ENCODE measurements at regions not wholly inside any gene's neighbourhood (a gene's known extent, or its start where the extent isn't known, plus 50 kb on each side); places are given as distances from the start of the nearest gene placed in this dataset.

DNA sequence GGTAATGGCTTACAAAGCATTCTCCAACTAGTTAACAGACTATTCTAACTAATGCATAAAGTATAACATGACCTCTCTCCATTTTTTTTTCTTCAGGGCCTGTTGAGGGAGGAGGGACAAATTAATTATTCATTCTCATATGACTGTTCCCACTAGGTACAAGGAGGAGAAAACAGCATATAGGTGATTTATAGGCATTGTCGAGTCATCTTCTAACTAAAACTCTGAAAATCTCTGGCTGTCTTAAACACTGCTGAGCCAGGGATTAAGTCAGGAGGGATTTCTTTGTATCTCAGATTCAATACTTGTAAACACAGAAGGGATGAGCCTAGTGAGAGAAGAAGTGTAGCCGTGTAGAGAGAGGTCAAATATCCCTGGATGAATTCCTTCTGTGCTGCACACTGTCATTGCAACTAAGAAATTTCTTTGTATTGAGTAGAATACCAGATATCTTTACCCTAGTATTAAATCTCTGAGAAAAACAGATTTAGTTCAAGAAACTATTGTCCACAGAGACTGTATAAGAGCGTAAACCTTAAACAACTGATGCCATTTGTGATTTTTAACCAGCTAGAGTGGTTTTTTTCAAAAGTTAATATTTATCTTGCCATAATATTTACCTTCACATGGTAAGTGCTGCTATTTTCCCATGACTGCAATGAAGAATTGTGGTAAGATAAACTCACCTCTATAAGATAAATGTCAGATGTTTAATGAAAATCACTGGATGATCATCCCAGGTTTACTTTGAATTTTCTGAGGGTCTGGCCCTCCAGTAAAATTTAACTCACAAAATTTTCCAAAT, 465.3 kb downstream of the RWDD3 start:
- Histone ChIP-seq H3K27ac (ENCODE audit: low read depth in 2 of 2, low read length in 1 of 2) (no peak overlapping the region), H3K79me2 (ENCODE audit: insufficient read depth) (no peaks in the 10 kb centered on the region), H3K27me3 (ENCODE audit: insufficient read depth) (no peaks in the 10 kb centered on the region), H3K9me3 (no peaks in the 10 kb centered on the region), H3F3A (replicated peaks; ENCODE audit: insufficient read depth) (no peaks in the 10 kb centered on the region), H3K4me1 (ENCODE audit: control insufficient read depth in 1 of 2, insufficient read depth in 2 of 2, low read depth in 1 of 2, low read length in 1 of 2) (no peaks in the 10 kb centered on the region), H3K4me2 (no peak overlapping the region), H3K9me2 (no peaks in the 10 kb centered on the region), H4K20me1 (ENCODE audit: insufficient read depth) (no peaks in the 10 kb centered on the region), H3K4me3 (ENCODE audit: low read depth in 2 of 2, low read length in 1 of 2) (no peak overlapping the region), H3K9ac (no peak overlapping the region), H3K36me3 (replicated peaks in 1 of 2; ENCODE audit: control insufficient read depth in 1 of 2, insufficient read depth in 2 of 2, low read length in 1 of 2) (no peaks in the 10 kb centered on the region), H2AFZ (ENCODE audit: low read depth) (no peak overlapping the region)
- 19% methylated on average over 3 of the region's 3 CpGs for WGBS (ENCODE audit: low lambda C conversion rate)
- ChIA-PET POLR2A (no interaction called here), CTCF (no interaction called here)
- TF ChIP-seq, protein P1, sequence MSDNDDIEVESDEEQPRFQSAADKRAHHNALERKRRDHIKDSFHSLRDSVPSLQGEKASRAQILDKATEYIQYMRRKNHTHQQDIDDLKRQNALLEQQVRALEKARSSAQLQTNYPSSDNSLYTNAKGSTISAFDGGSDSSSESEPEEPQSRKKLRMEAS (IDR thresholded peaks at IDR 0.05; ENCODE audit: low read depth) = no peak
- TF ChIP-seq, protein P2, sequence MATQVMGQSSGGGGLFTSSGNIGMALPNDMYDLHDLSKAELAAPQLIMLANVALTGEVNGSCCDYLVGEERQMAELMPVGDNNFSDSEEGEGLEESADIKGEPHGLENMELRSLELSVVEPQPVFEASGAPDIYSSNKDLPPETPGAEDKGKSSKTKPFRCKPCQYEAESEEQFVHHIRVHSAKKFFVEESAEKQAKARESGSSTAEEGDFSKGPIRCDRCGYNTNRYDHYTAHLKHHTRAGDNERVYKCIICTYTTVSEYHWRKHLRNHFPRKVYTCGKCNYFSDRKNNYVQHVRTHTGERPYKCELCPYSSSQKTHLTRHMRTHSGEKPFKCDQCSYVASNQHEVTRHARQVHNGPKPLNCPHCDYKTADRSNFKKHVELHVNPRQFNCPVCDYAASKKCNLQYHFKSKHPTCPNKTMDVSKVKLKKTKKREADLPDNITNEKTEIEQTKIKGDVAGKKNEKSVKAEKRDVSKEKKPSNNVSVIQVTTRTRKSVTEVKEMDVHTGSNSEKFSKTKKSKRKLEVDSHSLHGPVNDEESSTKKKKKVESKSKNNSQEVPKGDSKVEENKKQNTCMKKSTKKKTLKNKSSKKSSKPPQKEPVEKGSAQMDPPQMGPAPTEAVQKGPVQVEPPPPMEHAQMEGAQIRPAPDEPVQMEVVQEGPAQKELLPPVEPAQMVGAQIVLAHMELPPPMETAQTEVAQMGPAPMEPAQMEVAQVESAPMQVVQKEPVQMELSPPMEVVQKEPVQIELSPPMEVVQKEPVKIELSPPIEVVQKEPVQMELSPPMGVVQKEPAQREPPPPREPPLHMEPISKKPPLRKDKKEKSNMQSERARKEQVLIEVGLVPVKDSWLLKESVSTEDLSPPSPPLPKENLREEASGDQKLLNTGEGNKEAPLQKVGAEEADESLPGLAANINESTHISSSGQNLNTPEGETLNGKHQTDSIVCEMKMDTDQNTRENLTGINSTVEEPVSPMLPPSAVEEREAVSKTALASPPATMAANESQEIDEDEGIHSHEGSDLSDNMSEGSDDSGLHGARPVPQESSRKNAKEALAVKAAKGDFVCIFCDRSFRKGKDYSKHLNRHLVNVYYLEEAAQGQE (IDR thresholded peaks at IDR 0.05; ENCODE audit: low read depth, low read length) = no peak
- TF ChIP-seq, protein P3, sequence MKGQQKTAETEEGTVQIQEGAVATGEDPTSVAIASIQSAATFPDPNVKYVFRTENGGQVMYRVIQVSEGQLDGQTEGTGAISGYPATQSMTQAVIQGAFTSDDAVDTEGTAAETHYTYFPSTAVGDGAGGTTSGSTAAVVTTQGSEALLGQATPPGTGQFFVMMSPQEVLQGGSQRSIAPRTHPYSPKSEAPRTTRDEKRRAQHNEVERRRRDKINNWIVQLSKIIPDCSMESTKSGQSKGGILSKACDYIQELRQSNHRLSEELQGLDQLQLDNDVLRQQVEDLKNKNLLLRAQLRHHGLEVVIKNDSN (IDR thresholded peaks at IDR 0.05; ENCODE audit: borderline replicate concordance, low read depth) = no peak
- TF ChIP-seq MEF2A (IDR thresholded peaks at IDR 0.05; ENCODE audit: borderline replicate concordance, low read depth) = no peak
- TF ChIP-seq, protein P4, sequence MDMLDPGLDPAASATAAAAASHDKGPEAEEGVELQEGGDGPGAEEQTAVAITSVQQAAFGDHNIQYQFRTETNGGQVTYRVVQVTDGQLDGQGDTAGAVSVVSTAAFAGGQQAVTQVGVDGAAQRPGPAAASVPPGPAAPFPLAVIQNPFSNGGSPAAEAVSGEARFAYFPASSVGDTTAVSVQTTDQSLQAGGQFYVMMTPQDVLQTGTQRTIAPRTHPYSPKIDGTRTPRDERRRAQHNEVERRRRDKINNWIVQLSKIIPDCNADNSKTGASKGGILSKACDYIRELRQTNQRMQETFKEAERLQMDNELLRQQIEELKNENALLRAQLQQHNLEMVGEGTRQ (IDR thresholded peaks at IDR 0.05; ENCODE audit: borderline replicate concordance, low read depth, low read length) = no peak
- TF ChIP-seq, protein P5, sequence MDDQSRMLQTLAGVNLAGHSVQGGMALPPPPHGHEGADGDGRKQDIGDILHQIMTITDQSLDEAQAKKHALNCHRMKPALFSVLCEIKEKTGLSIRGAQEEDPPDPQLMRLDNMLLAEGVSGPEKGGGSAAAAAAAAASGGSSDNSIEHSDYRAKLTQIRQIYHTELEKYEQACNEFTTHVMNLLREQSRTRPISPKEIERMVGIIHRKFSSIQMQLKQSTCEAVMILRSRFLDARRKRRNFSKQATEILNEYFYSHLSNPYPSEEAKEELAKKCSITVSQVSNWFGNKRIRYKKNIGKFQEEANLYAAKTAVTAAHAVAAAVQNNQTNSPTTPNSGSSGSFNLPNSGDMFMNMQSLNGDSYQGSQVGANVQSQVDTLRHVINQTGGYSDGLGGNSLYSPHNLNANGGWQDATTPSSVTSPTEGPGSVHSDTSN (IDR thresholded peaks at IDR 0.05) = no peak
- TF ChIP-seq RAD21 (IDR thresholded peaks at IDR 0.05; ENCODE audit: low read length) = no peak
- TF ChIP-seq YY1 (IDR thresholded peaks at IDR 0.05; ENCODE audit: low read depth) = no peak
- TF ChIP-seq TCF12 (IDR thresholded peaks at IDR 0.05) = no peak
- no peak for TF ChIP-seq SMC3 (IDR thresholded peaks at IDR 0.05; ENCODE audit: low read depth, low read length)
- TF ChIP-seq GATA2 (CRISPR knock-in tag; IDR thresholded peaks at IDR 0.05) = no peak
- no peak for TF ChIP-seq EP300 (IDR thresholded peaks at IDR 0.05; ENCODE audit: borderline replicate concordance in 1 of 2, low read depth in 1 of 2, low read length in 1 of 2)
- no peak for TF ChIP-seq GABPA (IDR thresholded peaks at IDR 0.05; ENCODE audit: low read depth)
- no peak for TF ChIP-seq JUND (IDR thresholded peaks at IDR 0.05)
- TF ChIP-seq, protein P6, sequence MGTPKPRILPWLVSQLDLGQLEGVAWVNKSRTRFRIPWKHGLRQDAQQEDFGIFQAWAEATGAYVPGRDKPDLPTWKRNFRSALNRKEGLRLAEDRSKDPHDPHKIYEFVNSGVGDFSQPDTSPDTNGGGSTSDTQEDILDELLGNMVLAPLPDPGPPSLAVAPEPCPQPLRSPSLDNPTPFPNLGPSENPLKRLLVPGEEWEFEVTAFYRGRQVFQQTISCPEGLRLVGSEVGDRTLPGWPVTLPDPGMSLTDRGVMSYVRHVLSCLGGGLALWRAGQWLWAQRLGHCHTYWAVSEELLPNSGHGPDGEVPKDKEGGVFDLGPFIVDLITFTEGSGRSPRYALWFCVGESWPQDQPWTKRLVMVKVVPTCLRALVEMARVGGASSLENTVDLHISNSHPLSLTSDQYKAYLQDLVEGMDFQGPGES (IDR thresholded peaks at IDR 0.05; ENCODE audit: low read depth, low read length) = no peak
- TF ChIP-seq SIN3A (IDR thresholded peaks at IDR 0.05; ENCODE audit: borderline replicate concordance, low read depth, low read length) = no peak
- TF ChIP-seq FOXJ3 (CRISPR knock-in tag; IDR thresholded peaks at IDR 0.05) = no peak
- TF ChIP-seq FOSL2 (IDR thresholded peaks at IDR 0.05; ENCODE audit: borderline replicate concordance, low read depth) = no peak
- TF ChIP-seq RCOR1 (IDR thresholded peaks at IDR 0.05; ENCODE audit: low read length) = no peak
- TF ChIP-seq NFIC (IDR thresholded peaks at IDR 0.05; ENCODE audit: borderline replicate concordance) = no peak
- DNase-seq = no peak

Data from SK-N-SH (cell line).